ENCODE measurements at regions not wholly inside any gene's neighbourhood (a gene's known extent, or its start where the extent isn't known, plus 50 kb on each side); places are given as distances from the start of the nearest gene placed in this dataset.
A peak's percentile ranks its signal among the peaks of the same experiment; 100 is the strongest.

- peak; percentile 82 for DNase-seq (ENCODE audit: low read depth)
These were observed 204.0 kb downstream of the GADD45G start for GRCh38 chr9:89808756-89809181.

GRCh38 chr9:89810431-89810830 lies 205.6 kb downstream of the GADD45G start:
- DNase-seq (ENCODE audit: low read depth), result peak; percentile 81

GRCh38 chr9:89811356-89811755 lies 206.5 kb downstream of the GADD45G start:
- DNase-seq (ENCODE audit: low read depth), result no peak

DNA sequence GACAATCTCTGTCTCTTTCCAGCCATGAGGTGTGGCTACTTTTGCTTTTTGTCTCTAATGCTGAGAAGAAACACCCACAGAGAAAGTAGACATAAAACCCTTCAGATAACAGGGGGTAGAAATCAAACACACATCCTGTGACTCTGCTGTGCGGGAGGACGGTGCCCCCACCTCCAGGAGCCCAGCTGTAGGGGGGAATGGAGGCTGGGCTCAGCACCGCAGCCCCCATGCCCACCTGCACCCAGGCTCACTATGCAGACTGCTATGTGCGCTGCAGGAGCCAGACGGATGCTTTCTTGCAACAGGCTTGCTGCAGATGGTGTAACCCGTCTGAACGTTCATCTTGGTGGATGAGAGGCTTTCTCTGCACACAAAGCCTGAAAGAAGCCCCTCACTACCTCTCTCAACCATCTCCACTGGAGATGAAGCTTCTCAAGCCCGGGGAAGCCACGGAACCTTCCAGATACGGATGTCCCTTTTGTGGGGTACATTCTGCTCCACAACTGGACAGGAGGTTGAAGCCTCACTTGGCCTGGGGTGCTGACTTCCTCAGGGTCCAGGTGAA lies 207.2 kb downstream of the GADD45G start:
- DNase-seq (ENCODE audit: low read depth), result no peak

- no peak for DNase-seq (ENCODE audit: low read depth)
These were observed 207.9 kb downstream of the GADD45G start for GRCh38 chr9:89812556-89813181.

GRCh38 chr9:89813482-89813881 lies 208.7 kb downstream of the GADD45G start:
- no peak for DNase-seq (ENCODE audit: low read depth)

DNA sequence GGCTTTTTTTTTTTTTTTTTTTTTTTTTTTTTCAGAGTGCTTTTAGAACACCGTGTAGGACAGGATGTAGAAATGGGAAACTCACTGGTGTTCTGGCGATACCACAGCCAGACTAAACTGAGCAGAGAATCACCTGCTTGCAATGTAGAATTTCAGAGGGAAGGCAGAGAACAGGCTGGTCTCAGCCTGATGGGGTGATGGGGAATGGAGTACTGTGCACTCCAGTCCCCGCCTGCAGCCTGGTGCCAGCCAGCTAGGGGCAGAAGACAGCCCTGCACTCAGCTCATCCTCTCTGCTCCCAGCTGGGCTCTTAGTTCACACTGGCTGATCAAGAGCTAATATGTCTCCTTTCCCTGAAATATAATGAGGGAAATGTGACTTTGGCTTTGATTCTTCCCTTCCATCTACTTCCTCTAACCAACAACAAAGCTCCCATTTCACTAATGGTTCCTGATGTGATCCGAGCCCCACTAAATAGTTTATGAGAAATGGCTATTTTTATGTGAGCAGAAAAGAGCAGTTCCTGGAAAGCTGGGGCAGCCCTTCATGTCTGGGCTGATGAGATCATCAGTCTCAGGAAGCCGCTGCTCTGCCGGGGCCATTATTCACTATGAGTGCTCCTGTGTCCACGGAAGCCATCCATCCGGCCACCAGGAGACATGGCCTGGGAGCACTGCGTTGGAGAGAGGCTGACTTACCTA lies 209.7 kb downstream of the GADD45G start:
- DNase-seq (ENCODE audit: low read depth), result peak; percentile 74

DNA sequence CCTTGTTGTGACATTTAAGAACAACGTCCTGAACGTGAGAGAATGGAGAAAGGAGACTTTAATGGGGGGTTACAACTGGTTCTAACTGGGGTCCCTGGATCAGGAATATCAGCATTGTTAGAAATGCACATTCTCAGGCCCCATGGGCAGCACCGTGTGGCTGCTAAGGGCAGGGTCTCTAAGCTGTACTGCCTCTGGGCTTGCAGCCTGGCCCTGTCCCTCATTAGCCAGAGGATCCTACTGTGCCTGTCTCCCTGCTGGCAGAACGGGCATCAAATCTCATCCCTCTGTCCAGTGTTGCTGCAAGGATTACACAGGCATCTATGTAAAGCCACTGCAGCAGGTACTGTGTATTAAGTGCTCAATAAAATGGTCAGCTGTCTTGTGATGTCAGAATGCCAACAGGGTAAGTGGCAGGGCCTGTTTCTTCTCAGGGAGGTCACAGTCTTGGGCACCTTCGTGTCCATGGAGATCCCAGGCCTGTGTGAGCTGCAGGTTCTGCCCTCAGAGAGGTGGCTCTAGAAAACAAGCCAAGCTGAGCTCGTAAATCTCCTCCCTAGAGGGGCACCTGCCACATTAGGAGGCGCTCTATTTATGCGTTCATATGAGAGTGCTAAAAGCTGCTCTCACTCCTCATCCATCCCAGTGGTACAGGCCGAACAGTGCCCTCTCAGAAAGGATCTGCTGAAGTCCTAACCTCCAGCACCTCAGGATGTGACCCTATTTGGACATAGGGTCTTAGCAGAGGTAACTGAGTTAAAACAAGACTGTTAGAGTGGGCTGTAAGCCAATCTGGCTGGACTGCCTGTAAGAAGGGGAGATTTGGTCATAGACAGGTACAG lies 210.5 kb downstream of the GADD45G start:
- DNase-seq (ENCODE audit: low read depth), result no peak

DNA sequence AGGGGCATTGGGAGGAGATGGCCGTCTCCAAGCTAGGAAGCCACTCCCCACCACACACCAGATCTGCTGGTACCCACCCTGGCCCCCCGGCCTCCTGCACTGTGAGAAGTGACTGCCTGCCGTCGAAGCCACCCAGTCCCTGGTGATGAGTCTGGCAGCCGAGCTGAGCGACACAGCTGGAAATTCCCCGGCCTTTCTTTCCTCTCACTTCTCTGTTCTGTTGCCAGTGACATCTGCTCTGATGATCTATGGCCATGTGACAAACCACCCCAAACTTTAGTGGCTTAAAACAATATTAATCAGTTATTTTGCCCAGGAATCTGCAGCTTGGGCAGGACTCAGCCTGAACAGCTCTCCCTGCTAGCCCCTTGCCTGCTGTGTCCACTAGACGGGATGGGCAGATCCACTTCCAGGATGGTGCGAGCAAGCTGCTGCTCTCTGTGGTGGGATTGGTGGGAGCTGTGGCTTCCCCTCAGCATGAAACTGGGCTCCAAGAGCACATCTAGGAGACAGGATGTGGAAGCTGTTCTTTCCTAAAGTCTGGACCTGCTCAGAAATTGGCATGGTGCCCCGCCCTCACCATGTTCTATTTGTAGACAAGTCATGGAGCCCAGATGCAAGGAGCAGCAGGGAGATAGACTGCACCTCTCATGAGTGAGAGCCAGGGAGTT lies 211.2 kb downstream of the GADD45G start:
- DNase-seq (ENCODE audit: low read depth), result no peak

DNA sequence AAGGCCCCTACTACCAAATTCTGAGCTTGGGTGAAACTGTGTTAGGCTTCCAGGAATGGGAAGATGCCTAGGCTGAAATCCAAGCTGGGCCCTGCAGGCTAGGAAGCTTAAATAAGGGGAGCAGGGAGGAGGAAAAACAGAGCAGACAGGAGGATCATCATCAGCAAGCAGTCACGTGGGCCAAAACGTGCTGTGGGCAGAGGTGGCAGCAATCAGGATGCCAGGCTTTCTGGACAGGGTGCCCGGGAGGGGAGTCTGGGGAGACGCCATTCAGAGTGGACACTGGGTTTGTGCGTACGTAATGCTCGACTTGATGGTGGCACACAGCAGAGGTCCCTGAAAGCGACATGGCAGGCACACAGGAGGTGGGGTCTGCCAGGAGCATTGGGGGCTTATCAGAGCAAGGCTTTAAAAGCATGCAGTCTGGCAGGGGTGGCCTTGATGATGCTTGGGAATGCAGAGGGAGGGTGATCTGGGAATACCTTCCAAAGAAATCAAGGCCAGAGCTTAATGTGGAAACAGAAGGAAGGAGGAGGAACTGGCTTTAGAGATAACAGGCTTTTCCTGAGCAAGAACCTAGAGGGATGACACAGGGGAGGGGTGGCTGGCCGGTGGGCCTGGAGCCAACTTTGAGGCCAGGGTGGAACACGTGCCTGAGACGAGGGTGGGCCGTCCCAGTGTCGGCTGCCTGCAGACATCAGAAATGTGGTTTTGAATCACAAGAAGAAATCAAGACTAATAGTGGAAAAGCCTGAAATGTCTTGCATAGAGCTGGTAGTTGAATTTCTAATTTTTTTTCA lies 212.5 kb downstream of the GADD45G start:
- DNase-seq (ENCODE audit: low read depth), result no peak

DNA sequence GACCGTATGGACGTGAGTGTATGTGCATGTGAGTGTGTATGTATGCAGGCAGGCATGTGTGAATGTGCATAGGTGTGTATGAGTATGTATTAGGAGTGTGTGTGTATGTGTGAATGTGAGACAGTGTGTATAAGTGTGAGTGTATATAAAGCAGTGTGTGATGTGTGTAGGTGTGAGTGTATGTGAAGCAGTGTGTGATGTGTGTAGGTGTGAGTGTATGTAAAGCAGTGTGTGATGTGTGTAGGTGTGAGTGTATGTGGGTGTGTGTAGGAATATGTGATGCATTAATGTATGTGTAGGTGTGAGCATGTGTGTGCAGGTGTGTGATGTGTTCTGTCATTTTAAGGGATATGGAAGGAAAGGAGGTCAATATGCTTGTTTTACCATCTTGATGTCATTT lies 215.5 kb downstream of the GADD45G start:
- no peak for DNase-seq (ENCODE audit: low read depth)

GRCh38 chr9:89821081-89821480 lies 216.3 kb downstream of the GADD45G start:
- peak; percentile 34 for DNase-seq (ENCODE audit: low read depth)

DNA sequence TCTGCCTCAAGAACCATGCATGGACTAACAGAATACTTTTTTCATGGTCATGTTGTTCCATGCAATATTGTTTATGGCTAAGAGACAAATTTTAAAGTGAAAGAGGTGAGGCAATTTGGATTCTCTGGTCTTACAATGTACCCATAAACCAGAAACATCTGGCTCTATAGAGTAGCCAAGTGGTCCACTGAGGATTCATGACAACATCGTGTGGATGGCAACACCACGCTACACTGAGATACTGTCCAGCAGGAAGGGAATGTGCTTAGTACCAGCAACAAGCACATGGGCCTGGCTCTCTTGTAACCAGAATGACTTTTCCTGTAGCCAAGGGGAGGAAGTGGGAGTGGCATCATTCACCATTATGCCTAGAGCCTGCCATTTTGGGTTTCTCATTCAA lies 218.2 kb downstream of the GADD45G start:
- no peak for DNase-seq (ENCODE audit: low read depth)

DNA sequence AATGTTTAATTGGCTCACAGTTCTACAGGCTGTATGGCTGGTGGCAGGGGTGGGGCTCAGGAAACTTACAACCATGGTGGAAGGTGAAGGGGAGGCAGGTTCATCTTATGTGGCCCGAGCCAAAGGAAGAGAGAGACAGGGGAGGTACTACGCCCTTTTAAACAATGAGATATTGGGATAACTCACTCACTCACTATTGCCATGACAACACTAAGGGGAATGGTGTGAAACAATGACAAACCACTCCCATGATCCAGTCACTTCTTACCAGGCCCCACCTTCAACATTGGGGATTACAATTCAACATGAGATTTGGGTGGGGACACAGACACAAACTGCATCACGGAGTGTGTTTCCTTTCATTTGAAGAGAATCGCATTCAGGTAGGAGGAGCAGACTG lies 220.9 kb downstream of the GADD45G start:
- no peak for DNase-seq (ENCODE audit: low read depth)

DNA sequence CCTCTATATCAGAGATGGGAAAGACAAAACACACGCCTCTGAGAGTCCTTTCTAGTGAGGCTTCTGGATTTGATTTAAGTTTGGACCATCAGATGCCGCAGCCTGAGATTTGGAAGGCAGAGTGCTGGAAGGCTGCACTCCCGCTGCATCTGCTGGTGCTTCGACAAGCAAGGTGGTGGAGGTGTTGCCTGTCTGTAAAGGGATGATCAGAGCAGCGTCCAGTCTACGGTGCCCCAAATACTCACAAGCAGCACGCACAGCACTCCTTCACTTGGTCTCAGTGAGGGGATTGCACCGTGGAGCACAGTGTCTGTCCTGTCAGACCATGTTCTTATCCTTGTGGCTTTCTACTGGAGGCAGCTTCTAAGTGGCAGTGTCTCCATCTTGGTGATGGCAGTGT lies 221.4 kb downstream of the GADD45G start:
- no peak for DNase-seq (ENCODE audit: low read depth)

DNA sequence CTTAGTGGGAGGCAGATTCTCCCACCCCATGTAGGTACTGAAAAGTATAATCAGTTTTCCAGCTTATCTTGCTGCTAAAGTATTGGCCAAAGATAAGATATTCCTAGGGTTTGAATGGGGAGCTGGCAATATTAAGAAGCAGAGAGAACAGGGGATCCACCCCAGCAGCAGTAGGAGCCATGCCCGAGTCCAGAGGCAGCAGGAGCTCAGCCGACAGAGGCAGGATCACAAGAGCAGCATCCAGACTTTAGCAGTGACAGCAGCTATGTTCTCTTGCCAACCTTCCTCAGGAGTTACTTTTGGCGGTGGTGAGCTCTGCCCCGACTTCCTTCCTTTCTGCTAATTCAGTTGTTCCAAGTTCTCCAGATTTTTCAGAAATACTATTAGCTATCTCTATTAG lies 224.5 kb downstream of the GADD45G start:
- no peak for DNase-seq (ENCODE audit: low read depth)

- peak; percentile 66 for DNase-seq (ENCODE audit: low read depth)
These were observed 230.9 kb downstream of the GADD45G start for GRCh38 chr9:89835666-89836065.

GRCh38 chr9:89837162-89837933 lies 232.5 kb downstream of the GADD45G start:
- DNase-seq (ENCODE audit: low read depth), result no peak

DNA sequence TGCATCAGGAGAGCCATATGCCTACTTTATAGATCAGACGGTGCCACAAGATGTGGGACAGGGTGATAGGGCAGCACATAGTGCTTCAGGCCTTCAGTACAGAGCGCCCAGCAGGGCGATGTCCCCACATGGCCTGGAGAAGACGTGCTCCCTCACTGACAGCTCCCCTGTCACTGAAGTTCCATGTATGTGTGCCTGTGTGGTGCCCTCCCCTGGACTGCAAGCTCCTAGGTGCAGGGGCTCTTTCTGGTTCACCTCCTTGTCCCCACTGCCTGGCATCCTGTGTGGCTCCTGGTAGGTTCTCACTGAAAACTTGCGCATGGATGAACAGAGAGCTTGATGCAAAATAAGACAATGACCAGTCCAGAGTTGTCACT lies 233.1 kb downstream of the GADD45G start:
- DNase-seq (ENCODE audit: low read depth), result no peak

DNA sequence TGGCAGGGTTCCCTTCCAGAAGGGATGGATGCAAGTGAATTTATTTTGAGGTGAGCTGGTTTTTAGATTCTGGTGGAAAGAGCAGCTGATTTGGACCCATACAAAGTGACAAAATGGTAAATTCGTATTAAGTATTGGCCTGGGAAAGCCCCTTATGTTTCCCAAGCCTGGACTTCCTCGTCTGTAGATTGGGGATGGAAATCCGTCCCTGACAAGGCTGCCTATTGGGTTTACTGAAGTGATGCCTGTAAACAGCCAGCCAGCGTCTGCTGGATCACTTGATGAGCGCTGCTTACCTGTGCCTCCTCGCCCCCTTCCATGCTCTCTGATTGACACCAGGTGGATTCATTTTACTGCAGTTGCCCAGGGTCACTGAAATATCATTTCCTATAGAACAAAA lies 233.8 kb downstream of the GADD45G start:
- no peak for DNase-seq (ENCODE audit: low read depth)

All from Daoy (cell line).